WTC11 (cell line): ENCODE measurements at regions not wholly inside any gene's neighbourhood (a gene's known extent, or its start where the extent isn't known, plus 50 kb on each side); places are given as distances from the start of the nearest gene placed in this dataset.
A peak's percentile ranks its signal among the peaks of the same experiment; 100 is the strongest.

Source experiments
- ATAC-seq: fragments of 200-7000 bp; cut with Tn5 transposase; 2 replicates; pipeline ENCODE4 v1.10.0; 2021; ENCODE audit warnings: mild to moderate bottlenecking, moderate library complexity
- CTCF ChIA-PET: fragments of 300-600 bp; sonication (Branson Sonifier 250); formaldehyde crosslinking; loops from one replicate; lab custom pipeline; 2021; ENCODE audit warnings: antibody characterized with exemption; lab: Charles Lee
- POLR2A ChIA-PET: fragments of 350-600 bp; sonication (Branson Sonifier 250); formaldehyde crosslinking; loops from one replicate; lab custom pipeline; 2021; ENCODE audit warnings: antibody characterized with exemption; lab: Charles Lee
- DNase-seq: peaks from one replicate; pipeline ENCODE4 v3.0.0; 2021; ENCODE audit warnings: low spot score
- H3K27ac Mint-ChIP-seq: 2 replicates; pipeline ENCODE4 v1.8.0; 2021; ENCODE audit warnings: mixed read lengths
- H3K27me3 Mint-ChIP-seq: 2 replicates; pipeline ENCODE4 v1.8.0; 2021; ENCODE audit warnings: low read depth, mild to moderate bottlenecking, moderate library complexity, mixed read lengths
- H3K36me3 Mint-ChIP-seq: 2 replicates; pipeline ENCODE4 v1.8.0; 2021; ENCODE audit warnings: mixed read lengths
- H3K4me1 Mint-ChIP-seq: 2 replicates; pipeline ENCODE4 v1.8.0; 2022; ENCODE audit warnings: mixed read lengths
- H3K4me3 Mint-ChIP-seq: 2 replicates; pipeline ENCODE4 v1.8.0; 2021; ENCODE audit warnings: mild to moderate bottlenecking, moderate library complexity, mixed read lengths
- H3K9me3 Mint-ChIP-seq: 2 replicates; pipeline ENCODE4 v1.8.0; 2021; ENCODE audit warnings: mixed read lengths
- EMX1 ChIP-seq: fragments of 250-450 bp; sonication (Bioruptor Pico); IDR thresholded peaks from 2 replicates; pipeline ENCODE4 v1.8.0; 2021; ENCODE audit warnings: mild to moderate bottlenecking
- ETV6 ChIP-seq: sonication (generic); formaldehyde crosslinking; IDR thresholded peaks from 2 replicates; pipeline ENCODE4 v1.8.1; 2022; ENCODE audit warnings: mild to moderate bottlenecking, missing genetic modification reagents
- FOXK1 ChIP-seq: sonication (generic); formaldehyde crosslinking; IDR thresholded peaks from 2 replicates; pipeline ENCODE4 v1.8.0; 2022; ENCODE audit warnings: mild to moderate bottlenecking, moderate library complexity, missing genetic modification reagents
- GTF2I ChIP-seq: fragments of 250-450 bp; sonication (Bioruptor Pico); conservative IDR thresholded peaks from 2 replicates; pipeline ENCODE4 v1.4.0; 2021; ENCODE audit warnings: mild to moderate bottlenecking
- MXD4 ChIP-seq: fragments of 250-450 bp; sonication (Bioruptor Pico); IDR thresholded peaks from 2 replicates; pipeline ENCODE4 v1.8.0; 2021; ENCODE audit warnings: mild to moderate bottlenecking, moderate library complexity, borderline replicate concordance
- ZNF219 ChIP-seq: sonication (generic); formaldehyde crosslinking; IDR thresholded peaks from 2 replicates; pipeline ENCODE4 v1.8.0; 2023; ENCODE audit warnings: missing genetic modification reagents, mild to moderate bottlenecking, borderline replicate concordance
- ZNF232 ChIP-seq: sonication (generic); formaldehyde crosslinking; IDR thresholded peaks from 2 replicates; pipeline ENCODE4 v1.8.0; 2022; ENCODE audit warnings: mild to moderate bottlenecking, missing genetic modification reagents
- TF ChIP-seq, protein P1 (sequence below): sonication (generic); formaldehyde crosslinking; IDR thresholded peaks from 2 replicates; pipeline ENCODE4 v1.8.0; 2022; ENCODE audit warnings: mild to moderate bottlenecking, missing genetic modification reagents
- TF ChIP-seq, protein P2 (sequence below): fragments of 250-450 bp; sonication (Bioruptor Pico); conservative IDR thresholded peaks from 2 replicates; pipeline ENCODE4 v1.9.0; 2021; ENCODE audit warnings: mild to moderate bottlenecking
- TF ChIP-seq, protein P3 (sequence below): sonication (generic); formaldehyde crosslinking; IDR thresholded peaks from 2 replicates; pipeline ENCODE4 v1.8.1; 2022; ENCODE audit warnings: missing genetic modification reagents, borderline replicate concordance
- TF ChIP-seq, protein P4 (sequence below): sonication (generic); formaldehyde crosslinking; IDR thresholded peaks from 2 replicates; pipeline ENCODE4 v1.8.1; 2023; ENCODE audit warnings: mild to moderate bottlenecking, missing genetic modification reagents
- TF ChIP-seq, protein P5 (sequence below): sonication (generic); formaldehyde crosslinking; IDR thresholded peaks from 2 replicates; pipeline ENCODE4 v1.8.1; 2023; ENCODE audit warnings: mild to moderate bottlenecking, missing genetic modification reagents, moderate library complexity
- TF ChIP-seq, protein P6 (sequence below): fragments of 200-600 bp; IDR thresholded peaks from 2 replicates; pipeline ENCODE4 v1.8.0; 2022; ENCODE audit warnings: antibody characterized with exemption
- TF ChIP-seq, protein P7 (sequence below): sonication (generic); formaldehyde crosslinking; IDR thresholded peaks from 2 replicates; pipeline ENCODE4 v1.8.0; 2022; ENCODE audit warnings: mild to moderate bottlenecking, missing genetic modification reagents
- TF ChIP-seq, protein P8 (sequence below): sonication (generic); formaldehyde crosslinking; IDR thresholded peaks from 2 replicates; pipeline ENCODE4 v1.8.1; 2023; ENCODE audit warnings: mild to moderate bottlenecking, missing genetic modification reagents, moderate library complexity

DNA sequence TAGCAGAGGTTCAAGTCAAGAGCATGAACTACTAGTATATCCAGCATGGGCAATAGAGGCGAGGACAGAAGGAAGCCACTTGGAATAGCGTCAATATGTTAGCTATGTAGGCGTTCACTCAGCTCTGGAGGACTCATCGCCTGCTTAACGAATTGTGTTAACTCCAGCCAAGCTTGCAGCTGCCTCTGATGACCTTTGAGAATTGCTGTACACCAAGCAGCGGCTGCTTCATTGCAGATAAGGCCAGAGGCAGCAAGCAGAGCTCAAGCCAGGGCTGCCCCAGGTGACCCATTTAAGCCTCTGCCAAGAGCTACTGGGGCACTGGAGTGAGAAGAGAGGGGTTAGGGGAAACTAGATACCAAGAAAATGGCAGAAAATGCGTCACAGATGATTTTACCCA is 160.2 kb upstream of the IGFBP7 start:
- peaks cover 8% of the 10 kb centered on the region for H3K27me3 Mint-ChIP-seq
- DNase-seq (no peak), ATAC-seq (no peak)
- TF ChIP-seq, protein P1, sequence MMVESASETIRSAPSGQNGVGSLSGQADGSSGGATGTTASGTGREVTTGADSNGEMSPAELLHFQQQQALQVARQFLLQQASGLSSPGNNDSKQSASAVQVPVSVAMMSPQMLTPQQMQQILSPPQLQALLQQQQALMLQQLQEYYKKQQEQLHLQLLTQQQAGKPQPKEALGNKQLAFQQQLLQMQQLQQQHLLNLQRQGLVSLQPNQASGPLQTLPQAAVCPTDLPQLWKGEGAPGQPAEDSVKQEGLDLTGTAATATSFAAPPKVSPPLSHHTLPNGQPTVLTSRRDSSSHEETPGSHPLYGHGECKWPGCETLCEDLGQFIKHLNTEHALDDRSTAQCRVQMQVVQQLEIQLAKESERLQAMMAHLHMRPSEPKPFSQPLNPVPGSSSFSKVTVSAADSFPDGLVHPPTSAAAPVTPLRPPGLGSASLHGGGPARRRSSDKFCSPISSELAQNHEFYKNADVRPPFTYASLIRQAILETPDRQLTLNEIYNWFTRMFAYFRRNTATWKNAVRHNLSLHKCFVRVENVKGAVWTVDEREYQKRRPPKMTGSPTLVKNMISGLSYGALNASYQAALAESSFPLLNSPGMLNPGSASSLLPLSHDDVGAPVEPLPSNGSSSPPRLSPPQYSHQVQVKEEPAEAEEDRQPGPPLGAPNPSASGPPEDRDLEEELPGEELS = no peak
- TF ChIP-seq, protein P2, sequence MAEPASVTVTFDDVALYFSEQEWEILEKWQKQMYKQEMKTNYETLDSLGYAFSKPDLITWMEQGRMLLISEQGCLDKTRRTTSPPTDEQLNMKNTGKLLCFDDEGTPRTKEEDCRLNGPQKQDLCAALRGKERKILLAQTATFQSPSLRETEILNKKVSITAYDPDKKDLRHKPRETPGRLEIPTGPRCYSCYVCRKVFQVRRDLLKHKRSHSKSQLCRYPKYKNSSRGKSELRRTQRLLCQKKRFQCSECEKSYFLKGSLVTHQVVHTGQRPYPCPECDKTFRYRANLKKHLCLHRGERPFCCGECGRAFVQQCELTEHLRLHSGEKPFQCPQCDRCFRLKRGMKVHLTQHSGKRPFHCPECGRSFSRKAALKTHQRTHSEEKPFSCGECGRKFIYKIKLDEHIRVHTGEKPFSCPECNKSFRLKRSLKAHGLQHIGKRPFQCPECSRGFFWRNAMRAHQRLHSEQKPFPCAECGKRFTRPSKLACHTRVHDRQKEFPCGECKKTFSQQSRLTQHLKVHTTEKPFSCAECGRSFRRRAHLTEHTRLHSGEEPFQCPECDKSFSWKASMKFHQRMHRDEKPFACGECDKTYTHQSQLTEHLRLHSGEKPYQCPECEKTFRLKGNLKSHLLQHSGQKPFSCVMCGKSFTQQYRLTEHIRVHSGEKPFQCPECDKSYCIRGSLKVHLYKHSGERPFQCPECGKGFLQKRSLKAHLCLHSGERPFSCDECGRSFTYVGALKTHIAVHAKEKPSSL = no peak
- TF ChIP-seq, protein P3, sequence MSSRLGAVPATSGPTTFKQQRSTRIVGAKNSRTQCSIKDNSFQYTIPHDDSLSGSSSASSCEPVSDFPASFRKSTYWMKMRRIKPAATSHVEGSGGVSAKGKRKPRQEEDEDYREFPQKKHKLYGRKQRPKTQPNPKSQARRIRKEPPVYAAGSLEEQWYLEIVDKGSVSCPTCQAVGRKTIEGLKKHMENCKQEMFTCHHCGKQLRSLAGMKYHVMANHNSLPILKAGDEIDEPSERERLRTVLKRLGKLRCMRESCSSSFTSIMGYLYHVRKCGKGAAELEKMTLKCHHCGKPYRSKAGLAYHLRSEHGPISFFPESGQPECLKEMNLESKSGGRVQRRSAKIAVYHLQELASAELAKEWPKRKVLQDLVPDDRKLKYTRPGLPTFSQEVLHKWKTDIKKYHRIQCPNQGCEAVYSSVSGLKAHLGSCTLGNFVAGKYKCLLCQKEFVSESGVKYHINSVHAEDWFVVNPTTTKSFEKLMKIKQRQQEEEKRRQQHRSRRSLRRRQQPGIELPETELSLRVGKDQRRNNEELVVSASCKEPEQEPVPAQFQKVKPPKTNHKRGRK (CRISPR knock-in tag) = no peak
- TF ChIP-seq, protein P4, sequence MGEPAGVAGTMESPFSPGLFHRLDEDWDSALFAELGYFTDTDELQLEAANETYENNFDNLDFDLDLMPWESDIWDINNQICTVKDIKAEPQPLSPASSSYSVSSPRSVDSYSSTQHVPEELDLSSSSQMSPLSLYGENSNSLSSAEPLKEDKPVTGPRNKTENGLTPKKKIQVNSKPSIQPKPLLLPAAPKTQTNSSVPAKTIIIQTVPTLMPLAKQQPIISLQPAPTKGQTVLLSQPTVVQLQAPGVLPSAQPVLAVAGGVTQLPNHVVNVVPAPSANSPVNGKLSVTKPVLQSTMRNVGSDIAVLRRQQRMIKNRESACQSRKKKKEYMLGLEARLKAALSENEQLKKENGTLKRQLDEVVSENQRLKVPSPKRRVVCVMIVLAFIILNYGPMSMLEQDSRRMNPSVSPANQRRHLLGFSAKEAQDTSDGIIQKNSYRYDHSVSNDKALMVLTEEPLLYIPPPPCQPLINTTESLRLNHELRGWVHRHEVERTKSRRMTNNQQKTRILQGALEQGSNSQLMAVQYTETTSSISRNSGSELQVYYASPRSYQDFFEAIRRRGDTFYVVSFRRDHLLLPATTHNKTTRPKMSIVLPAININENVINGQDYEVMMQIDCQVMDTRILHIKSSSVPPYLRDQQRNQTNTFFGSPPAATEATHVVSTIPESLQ = no peak
- TF ChIP-seq FOXK1 (CRISPR knock-in tag) (no peak), ZNF219 (CRISPR knock-in tag) (no peak)
- TF ChIP-seq, protein P5, sequence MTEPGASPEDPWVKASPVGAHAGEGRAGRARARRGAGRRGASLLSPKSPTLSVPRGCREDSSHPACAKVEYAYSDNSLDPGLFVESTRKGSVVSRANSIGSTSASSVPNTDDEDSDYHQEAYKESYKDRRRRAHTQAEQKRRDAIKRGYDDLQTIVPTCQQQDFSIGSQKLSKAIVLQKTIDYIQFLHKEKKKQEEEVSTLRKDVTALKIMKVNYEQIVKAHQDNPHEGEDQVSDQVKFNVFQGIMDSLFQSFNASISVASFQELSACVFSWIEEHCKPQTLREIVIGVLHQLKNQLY (CRISPR knock-in tag) = no peak
- ChIA-PET POLR2A (no interaction called here), CTCF (interaction anchor here (0.9 to 3.0 kb wide), 3 partner anchors 79 to 156 kb away, joined by 3 to 14 read pairs (median 9); no protein-coding TSS in a partner anchor)
- no peak overlapping the region; the same call in 1 of the 2 replicates for H3K27ac Mint-ChIP-seq
- H3K4me1 Mint-ChIP-seq = peaks cover 26% of the 10 kb centered on the region
- H3K4me3 Mint-ChIP-seq = no peak overlapping the region
- H3K9me3 Mint-ChIP-seq = peaks cover 14% of the 10 kb centered on the region
- H3K36me3 Mint-ChIP-seq = no peaks in the 10 kb centered on the region

DNA sequence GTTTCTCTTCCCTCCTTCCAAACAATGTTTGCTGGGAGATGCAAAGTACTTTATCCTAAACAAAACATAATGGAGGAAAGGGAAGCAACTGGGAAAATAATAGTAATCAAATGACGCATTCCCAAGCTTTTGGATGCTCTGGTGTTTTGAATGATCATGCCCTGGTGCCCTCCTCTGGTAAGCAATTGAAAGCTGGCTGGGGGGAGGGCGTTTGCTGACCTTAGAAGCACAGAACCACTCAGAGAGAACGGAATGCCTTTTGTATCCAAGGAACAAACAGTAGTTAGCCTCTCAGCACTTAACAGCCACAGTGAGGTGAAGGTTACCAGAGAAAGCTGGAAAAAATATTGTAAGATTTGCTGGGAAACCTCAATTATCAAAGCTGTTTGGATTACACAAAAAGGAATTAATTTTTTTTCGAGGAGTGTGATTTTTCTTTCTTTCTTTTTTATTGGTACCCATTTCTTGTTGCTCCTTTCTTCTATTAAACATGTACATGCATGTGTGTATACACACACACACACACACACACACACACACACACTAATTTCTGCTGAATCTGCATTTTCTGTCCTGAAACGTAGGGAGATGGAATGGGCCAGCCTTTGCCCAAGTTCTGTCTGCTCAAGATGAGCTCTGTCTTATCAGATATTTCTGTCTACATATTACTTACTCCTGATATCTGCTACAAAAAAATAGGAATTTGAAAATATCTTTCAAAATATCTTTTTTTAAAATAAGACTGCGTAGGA is 155.8 kb upstream of the IGFBP7 start:
- POLR2A ChIA-PET = interaction anchor here (0.7 kb wide), 1 partner anchor 220 kb away, joined by 3 read pairs; no protein-coding TSS in a partner anchor
- CTCF ChIA-PET = interaction anchor here (0.7 to 2.2 kb wide), 6 partner anchors 12 to 97 kb away, joined by 3 to 11 read pairs (median 4); no protein-coding TSS in a partner anchor
- TF ChIP-seq ETV6 (no peak), EMX1 (CRISPR knock-in tag) (no peak), MXD4 (CRISPR knock-in tag) (no peak), ZNF232 (no peak), GTF2I (CRISPR knock-in tag) (no peak)
- TF ChIP-seq, protein P6, sequence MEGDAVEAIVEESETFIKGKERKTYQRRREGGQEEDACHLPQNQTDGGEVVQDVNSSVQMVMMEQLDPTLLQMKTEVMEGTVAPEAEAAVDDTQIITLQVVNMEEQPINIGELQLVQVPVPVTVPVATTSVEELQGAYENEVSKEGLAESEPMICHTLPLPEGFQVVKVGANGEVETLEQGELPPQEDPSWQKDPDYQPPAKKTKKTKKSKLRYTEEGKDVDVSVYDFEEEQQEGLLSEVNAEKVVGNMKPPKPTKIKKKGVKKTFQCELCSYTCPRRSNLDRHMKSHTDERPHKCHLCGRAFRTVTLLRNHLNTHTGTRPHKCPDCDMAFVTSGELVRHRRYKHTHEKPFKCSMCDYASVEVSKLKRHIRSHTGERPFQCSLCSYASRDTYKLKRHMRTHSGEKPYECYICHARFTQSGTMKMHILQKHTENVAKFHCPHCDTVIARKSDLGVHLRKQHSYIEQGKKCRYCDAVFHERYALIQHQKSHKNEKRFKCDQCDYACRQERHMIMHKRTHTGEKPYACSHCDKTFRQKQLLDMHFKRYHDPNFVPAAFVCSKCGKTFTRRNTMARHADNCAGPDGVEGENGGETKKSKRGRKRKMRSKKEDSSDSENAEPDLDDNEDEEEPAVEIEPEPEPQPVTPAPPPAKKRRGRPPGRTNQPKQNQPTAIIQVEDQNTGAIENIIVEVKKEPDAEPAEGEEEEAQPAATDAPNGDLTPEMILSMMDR = no peak
- TF ChIP-seq, protein P7, sequence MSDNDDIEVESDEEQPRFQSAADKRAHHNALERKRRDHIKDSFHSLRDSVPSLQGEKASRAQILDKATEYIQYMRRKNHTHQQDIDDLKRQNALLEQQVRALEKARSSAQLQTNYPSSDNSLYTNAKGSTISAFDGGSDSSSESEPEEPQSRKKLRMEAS (CRISPR knock-in tag) = no peak
- TF ChIP-seq, protein P8, sequence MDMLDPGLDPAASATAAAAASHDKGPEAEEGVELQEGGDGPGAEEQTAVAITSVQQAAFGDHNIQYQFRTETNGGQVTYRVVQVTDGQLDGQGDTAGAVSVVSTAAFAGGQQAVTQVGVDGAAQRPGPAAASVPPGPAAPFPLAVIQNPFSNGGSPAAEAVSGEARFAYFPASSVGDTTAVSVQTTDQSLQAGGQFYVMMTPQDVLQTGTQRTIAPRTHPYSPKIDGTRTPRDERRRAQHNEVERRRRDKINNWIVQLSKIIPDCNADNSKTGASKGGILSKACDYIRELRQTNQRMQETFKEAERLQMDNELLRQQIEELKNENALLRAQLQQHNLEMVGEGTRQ (CRISPR knock-in tag) = no peak
- Mint-ChIP-seq H3K27ac (no peak overlapping the region), H3K27me3 (peaks cover 8% of the 10 kb centered on the region), H3K4me3 (no peak overlapping the region), H3K4me1 (peaks cover 33% of the 10 kb centered on the region), H3K36me3 (peaks cover 8% of the 10 kb centered on the region), H3K9me3 (peaks cover 20% of the 10 kb centered on the region)
- ATAC-seq (peak; percentile 98), DNase-seq (peak; percentile 36)
